ENCODE measurements at regions not wholly inside any gene's neighbourhood (a gene's known extent, or its start where the extent isn't known, plus 50 kb on each side); places are given as distances from the start of the nearest gene placed in this dataset.

- Mint-ChIP-seq H3K9me3 (no peaks in the 10 kb centered on the region), H3K4me1 (ENCODE audit: low read depth) (no peaks in the 10 kb centered on the region), H3K27ac (no peak overlapping the region), H3K4me3 (no peak overlapping the region), H3K36me3 (ENCODE audit: low read depth) (no peaks in the 10 kb centered on the region), H3K27me3 (peaks cover 4% of the 10 kb centered on the region)
- Histone ChIP-seq H3K36me3 (ENCODE audit: insufficient read depth, low read length) (no peaks in the 10 kb centered on the region), H3K4me1 (ENCODE audit: insufficient read depth, low read length) (no peaks in the 10 kb centered on the region), H3K27ac (ENCODE audit: low read depth in 1 of 2, low read length in 2 of 2) (no peak overlapping the region), H3K4me3 (ENCODE audit: low read length) (no peak overlapping the region), H3K9me3 (ENCODE audit: control insufficient read depth in 1 of 2, insufficient read depth in 1 of 2, low read length in 2 of 2) (no peaks in the 10 kb centered on the region), H3K27me3 (ENCODE audit: control insufficient read depth in 1 of 2, insufficient read depth in 2 of 2, low read length in 2 of 2) (no peaks in the 10 kb centered on the region)
- ATAC-seq (ENCODE audit: poor library complexity) (no peak), DNase-seq (no peak)
- ChIA-PET POLR2A (no interaction called here), CTCF (no interaction called here)
- TF ChIP-seq CTCF (IDR thresholded peaks at IDR 0.05): no peak
- intact Hi-C loops (cut with DNase I, micrococcal nuclease): no loop called here
Measured at GRCh38 chr12:87922736-87923135, 106.5 kb downstream of the C12orf50 start.

- no peaks in the 10 kb centered on the region for H3K36me3 Mint-ChIP-seq (ENCODE audit: low read depth)
- TF ChIP-seq CTCF (IDR thresholded peaks at IDR 0.05): no peak
- ChIA-PET POLR2A (no interaction called here), CTCF (no interaction called here)
- ATAC-seq (ENCODE audit: poor library complexity) (no peak), DNase-seq (no peak)
- Histone ChIP-seq H3K4me1 (ENCODE audit: insufficient read depth, low read length) (no peaks in the 10 kb centered on the region), H3K27me3 (ENCODE audit: control insufficient read depth in 1 of 2, insufficient read depth in 2 of 2, low read length in 2 of 2) (no peaks in the 10 kb centered on the region), H3K27ac (ENCODE audit: low read depth in 1 of 2, low read length in 2 of 2) (no peak overlapping the region), H3K36me3 (ENCODE audit: insufficient read depth, low read length) (no peaks in the 10 kb centered on the region), H3K9me3 (ENCODE audit: control insufficient read depth in 1 of 2, insufficient read depth in 1 of 2, low read length in 2 of 2) (no peaks in the 10 kb centered on the region), H3K4me3 (ENCODE audit: low read length) (no peak overlapping the region)
- H3K4me3 Mint-ChIP-seq: no peak overlapping the region
- H3K27ac Mint-ChIP-seq: no peak overlapping the region
- intact Hi-C loops (cut with DNase I, micrococcal nuclease): no loop called here
- H3K27me3 Mint-ChIP-seq: peaks cover 4% of the 10 kb centered on the region
- no peaks in the 10 kb centered on the region for H3K9me3 Mint-ChIP-seq
- H3K4me1 Mint-ChIP-seq (ENCODE audit: low read depth): no peaks in the 10 kb centered on the region
Measured at GRCh38 chr12:87921621-87922020, 107.6 kb downstream of the C12orf50 start.

- no peaks in the 10 kb centered on the region for H3K9me3 ChIP-seq (ENCODE audit: control insufficient read depth in 1 of 2, insufficient read depth in 1 of 2, low read length in 2 of 2)
- CTCF ChIA-PET: no interaction called here
- H3K27me3 ChIP-seq (ENCODE audit: control insufficient read depth in 1 of 2, insufficient read depth in 2 of 2, low read length in 2 of 2): no peaks in the 10 kb centered on the region
- POLR2A ChIA-PET: no interaction called here
- DNase-seq (no peak), ATAC-seq (ENCODE audit: poor library complexity) (no peak)
- TF ChIP-seq CTCF (IDR thresholded peaks at IDR 0.05): no peak
- no peak overlapping the region for H3K27ac Mint-ChIP-seq
- H3K27me3 Mint-ChIP-seq: peaks cover 4% of the 10 kb centered on the region
- H3K4me1 Mint-ChIP-seq (ENCODE audit: low read depth): no peaks in the 10 kb centered on the region
- H3K36me3 ChIP-seq (ENCODE audit: insufficient read depth, low read length): no peaks in the 10 kb centered on the region
- H3K4me3 ChIP-seq (ENCODE audit: low read length): no peak overlapping the region
- H3K9me3 Mint-ChIP-seq: no peaks in the 10 kb centered on the region
- no peak overlapping the region for H3K27ac ChIP-seq (ENCODE audit: low read depth in 1 of 2, low read length in 2 of 2)
- H3K36me3 Mint-ChIP-seq (ENCODE audit: low read depth): no peaks in the 10 kb centered on the region
- H3K4me1 ChIP-seq (ENCODE audit: insufficient read depth, low read length): no peaks in the 10 kb centered on the region
- intact Hi-C loops (cut with DNase I, micrococcal nuclease): no loop called here
- no peak overlapping the region for H3K4me3 Mint-ChIP-seq
Measured at GRCh38 chr12:87920139-87920538, 109.1 kb downstream of the C12orf50 start.

All from CD4-positive, alpha-beta T cell (primary cell).